ENCODE measurements at regions not wholly inside any gene's neighbourhood (a gene's known extent, or its start where the extent isn't known, plus 50 kb on each side); places are given as distances from the start of the nearest gene placed in this dataset.

- CTCF ChIA-PET: interaction anchor here (1.4 kb wide), 1 partner anchor 151 kb away, joined by 6 read pairs; no protein-coding TSS in a partner anchor
- POLR2A ChIA-PET: no interaction called here
Measured at GRCh38 chr6:29999416-29999815, 57.1 kb downstream of the HLA-A start.

DNA sequence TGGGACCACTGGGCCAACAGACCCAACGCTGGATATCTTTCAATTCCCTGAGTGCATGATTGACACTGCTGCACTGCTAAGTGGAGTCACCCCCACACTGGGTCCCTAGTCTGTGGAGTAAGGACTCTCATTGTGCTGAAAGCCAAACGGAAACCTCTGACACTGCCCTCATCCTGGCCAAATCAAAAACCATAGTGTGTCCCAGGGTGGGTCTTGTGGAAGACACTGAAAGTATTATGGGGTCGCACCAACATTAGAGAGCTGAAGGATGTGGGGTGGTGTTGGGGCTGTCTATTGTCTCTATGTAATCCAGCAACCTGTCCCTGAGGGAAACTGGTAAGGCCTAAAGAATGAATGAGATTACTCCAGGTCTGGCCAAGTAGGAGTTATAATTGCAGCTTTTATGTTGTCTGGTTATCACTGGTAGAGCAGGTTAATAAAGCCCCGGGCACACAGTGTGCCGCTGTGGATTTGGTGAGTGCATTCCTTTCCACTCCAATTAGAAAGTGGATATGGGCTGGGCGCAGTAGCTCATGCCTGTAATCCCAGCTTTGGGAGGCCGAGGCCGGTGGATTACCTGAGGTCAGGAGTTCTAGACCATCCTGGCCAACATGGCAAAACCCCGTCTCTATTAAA lies 57.9 kb downstream of the HLA-A start:
- ChIA-PET CTCF (no interaction called here), POLR2A (no interaction called here)

DNA sequence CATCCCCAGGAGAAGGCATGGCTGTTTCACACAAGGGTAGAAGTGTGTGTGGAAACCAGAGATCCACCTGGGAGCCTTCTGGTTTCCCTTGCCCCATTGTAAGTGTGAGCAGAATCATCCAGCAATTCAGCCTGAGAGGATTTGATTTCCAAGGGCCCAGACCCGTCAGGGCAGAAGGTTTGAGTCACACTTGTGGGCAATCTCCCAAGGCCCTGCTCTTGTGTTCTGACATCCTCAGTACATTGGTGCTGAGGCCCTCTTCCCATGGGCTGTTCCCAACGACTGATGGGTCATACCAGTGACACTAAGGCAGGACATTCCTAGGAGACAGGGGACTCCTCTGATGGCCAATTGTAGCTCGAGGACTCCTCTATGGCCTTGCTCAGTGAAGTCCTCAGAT lies 58.2 kb upstream of the POLR1H start:
- POLR2A ChIA-PET: no interaction called here
- CTCF ChIA-PET: interaction anchor here (0.9 kb wide), 1 partner anchor 155 kb away, joined by 4 read pairs; no protein-coding TSS in a partner anchor

- POLR2A ChIA-PET: no interaction called here
- CTCF ChIA-PET: no interaction called here
Measured at GRCh38 chr6:30005482-30005881, 55.6 kb upstream of the POLR1H start.

- CTCF ChIA-PET: interaction anchor here (0.6 kb wide), 1 partner anchor 178 kb away, joined by 3 read pairs; no protein-coding TSS in a partner anchor
- POLR2A ChIA-PET: no interaction called here
Measured at GRCh38 chr6:30006170-30007131, 54.6 kb upstream of the POLR1H start.

DNA sequence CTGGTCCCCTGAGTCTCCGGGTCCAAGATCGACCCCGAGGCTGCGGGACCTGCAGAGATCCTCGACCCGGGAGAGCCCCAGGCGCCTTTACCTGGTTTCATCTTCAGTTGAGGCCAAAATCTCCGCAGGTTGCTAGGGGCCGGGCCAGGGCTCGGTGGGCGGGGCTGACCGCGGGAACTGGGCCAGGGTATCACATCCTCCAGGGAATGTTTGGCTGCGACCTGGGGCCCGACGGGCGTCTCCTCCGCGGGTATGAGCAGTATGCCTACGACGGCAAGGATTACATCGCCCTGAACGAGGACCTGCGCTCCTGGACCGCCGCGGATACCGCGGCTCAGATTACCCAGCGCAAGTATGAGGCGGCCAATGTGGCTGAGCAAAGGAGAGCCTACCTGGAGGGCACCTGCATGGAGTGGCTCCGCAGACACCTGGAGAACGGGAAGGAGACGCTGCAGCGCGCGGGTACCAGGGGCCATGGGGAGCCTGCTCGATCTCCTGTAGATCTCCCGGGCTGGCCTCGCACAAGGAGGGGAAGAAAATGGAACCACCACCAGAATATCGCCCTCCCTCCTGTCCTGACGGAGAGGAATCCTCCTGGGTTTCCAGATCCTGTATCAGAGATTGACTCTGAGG lies 53.8 kb upstream of the POLR1H start:
- ChIA-PET POLR2A (no interaction called here), CTCF (no interaction called here)

GRCh38 chr6:30009113-30009512 lies 52.0 kb upstream of the POLR1H start:
- ChIA-PET POLR2A (no interaction called here), CTCF (no interaction called here)

Data from activated CD8-positive, alpha-beta memory T cell treated with anti-CD3 and anti-CD28 coated beads for 36 hours (primary cell).